Endothelial cell of umbilical vein (primary cell): ENCODE measurements at regions not wholly inside any gene's neighbourhood (a gene's known extent, or its start where the extent isn't known, plus 50 kb on each side); places are given as distances from the start of the nearest gene placed in this dataset.

ENCODE experiments used
- BruUV-seq: library from RNA; stranded (reverse); fragments of 400-500 nt; replicated peaks from 2 replicates; lab custom pipeline; 2021; lab: Mats Ljungman, UMichigan
- CTCF ChIA-PET: fragments of 300-600, 350-600 bp; sonication (Branson Sonifier 250); formaldehyde crosslinking; loops from one replicate; lab custom pipeline; 2021; ENCODE audit warnings: antibody characterized with exemption, inconsistent platforms; lab: Charles Lee
- POLR2A ChIA-PET: fragments of 300-600, 350-600 bp; sonication (Branson Sonifier 250); formaldehyde crosslinking; loops from one replicate; lab custom pipeline; 2021; ENCODE audit warnings: antibody characterized with exemption, inconsistent platforms; lab: Charles Lee
- DNase-seq: peaks from one replicate; pipeline ENCODE4 v3.0.0-alpha.2; 2011; ENCODE audit warnings: low read depth, low spot score
- FAIRE-seq: peaks from 2 replicates; lab custom pipeline; 2011; peaks lifted over from hg19 to GRCh38; lab: Jason Lieb, UNC
- H2AFZ ChIP-seq: 2 replicates; pipeline ENCODE4 v1.6.0; 2012; ENCODE audit warnings: low read depth, low read length, control low read depth, inconsistent platforms
- H3K27ac ChIP-seq: 2 replicates; pipeline ENCODE4 v1.5.1; 2011; ENCODE audit warnings: low read depth, mild to moderate bottlenecking, control low read depth, low read length, moderate library complexity; ENCODE audit not compliant: insufficient read depth
- H3K27me3 ChIP-seq, 2 experiments: 2 replicates each; pipeline versions ENCODE4 v1.6.0 to v1.6.1; 2011; ENCODE audit warnings: low read length in 2 of 2, mixed read lengths in 1 of 2; ENCODE audit not compliant: control insufficient read depth in 2 of 2, insufficient read depth in 2 of 2
- H3K36me3 ChIP-seq, 2 experiments: 2 replicates in 1 of 2; 3 replicates in 1 of 2; pipeline ENCODE4 v1.5.1; 2011; ENCODE audit warnings: low read length in 2 of 2, mild to moderate bottlenecking in 1 of 2, moderate library complexity in 1 of 2; ENCODE audit not compliant: control insufficient read depth in 2 of 2, insufficient read depth in 2 of 2; ENCODE audit errors: extremely low read depth in 1 of 2
- H3K4me1 ChIP-seq: 3 replicates; pipeline ENCODE4 v1.5.1; 2011; ENCODE audit warnings: mild to moderate bottlenecking, low read length; ENCODE audit not compliant: control insufficient read depth, insufficient read depth; ENCODE audit errors: extremely low read depth
- H3K4me2 ChIP-seq: 2 replicates; pipeline ENCODE4 v1.6.1; 2011; ENCODE audit warnings: low read length, control low read depth, mixed read lengths; ENCODE audit not compliant: insufficient read depth
- H3K4me3 ChIP-seq, 3 experiments: fragments of 200-600 bp in 1 of 3; sonication (generic), shearing (Covaris generic) in 1 of 3; replicated peaks in 1 of 3; 2 replicates each; pipeline ENCODE4 v1.5.1; 2011 to 2016; ENCODE audit warnings: control low read depth in 3 of 3, low read length in 3 of 3, mild to moderate bottlenecking in 2 of 3, inconsistent platforms in 1 of 3, low read depth in 1 of 3, moderate library complexity in 1 of 3; ENCODE audit not compliant: insufficient read depth in 1 of 3
- H3K79me2 ChIP-seq: 2 replicates; pipeline ENCODE4 v1.6.0; 2012; ENCODE audit warnings: low read length, inconsistent platforms; ENCODE audit not compliant: control insufficient read depth, insufficient read depth
- H3K9ac ChIP-seq: replicated peaks from 2 replicates; pipeline ENCODE3; 2011; ENCODE audit warnings: low read length, control low read depth; ENCODE audit not compliant: insufficient read depth; ENCODE audit errors: extremely low read depth
- H3K9me1 ChIP-seq: replicated peaks from 3 replicates; pipeline ENCODE4 v1.6.0; 2011; ENCODE audit warnings: mild to moderate bottlenecking, low read length; ENCODE audit not compliant: control insufficient read depth, insufficient read depth; ENCODE audit errors: extremely low read depth
- H3K9me3 ChIP-seq: replicated peaks from 2 replicates; pipeline ENCODE4 v1.5.1; 2012; ENCODE audit warnings: low read length, inconsistent platforms; ENCODE audit not compliant: control insufficient read depth, insufficient read depth
- H4K20me1 ChIP-seq: replicated peaks from 2 replicates; pipeline ENCODE3; 2011; ENCODE audit warnings: mild to moderate bottlenecking, low read length; ENCODE audit not compliant: control insufficient read depth, insufficient read depth; ENCODE audit errors: extremely low read depth
- CTCF ChIP-seq, 2 donors: IDR thresholded peaks; 1 replicate in 1 of 2; 2 replicates in 1 of 2; pipeline ENCODE4 v1.5.1; 2011; ENCODE audit warnings: low read length in 2 of 2, mild to moderate bottlenecking in 2 of 2, moderate library complexity in 2 of 2, control low read depth in 1 of 2, inconsistent platforms in 1 of 2, low read depth in 1 of 2; ENCODE audit not compliant: insufficient read depth in 1 of 2; ENCODE audit errors: extremely low read depth in 1 of 2
- EZH2 ChIP-seq: IDR thresholded peaks from 2 replicates; pipeline ENCODE4 v1.6.1; 2012; ENCODE audit warnings: borderline replicate concordance, low read depth, mild to moderate bottlenecking, moderate library complexity, low read length, inconsistent platforms; ENCODE audit not compliant: severe bottlenecking
- FOS ChIP-seq: IDR thresholded peaks from 2 replicates; pipeline ENCODE4 v1.6.1; 2011; ENCODE audit warnings: mild to moderate bottlenecking, low read length, moderate library complexity, borderline replicate concordance; ENCODE audit not compliant: insufficient read depth
- GATA2 ChIP-seq: IDR thresholded peaks from 2 replicates; pipeline ENCODE4 v1.7.0; 2011; ENCODE audit warnings: low read depth, mild to moderate bottlenecking, moderate library complexity, mixed read lengths, low read length; ENCODE audit not compliant: insufficient read length, insufficient read depth
- JUN ChIP-seq: IDR thresholded peaks from 2 replicates; pipeline ENCODE4 v1.6.1; 2011; ENCODE audit warnings: borderline replicate concordance, low read depth; ENCODE audit not compliant: insufficient read length, insufficient read depth
- MAX ChIP-seq: IDR thresholded peaks from 2 replicates; pipeline ENCODE4 v1.6.1; 2011; ENCODE audit not compliant: insufficient read depth, insufficient read length
- MYC ChIP-seq: IDR thresholded peaks from one replicate; pipeline ENCODE4 v1.6.1; 2011; ENCODE audit warnings: mild to moderate bottlenecking, low read depth, low read length
- POLR2A ChIP-seq: IDR thresholded peaks from 2 replicates; pipeline ENCODE4 v1.6.1; 2012; ENCODE audit warnings: low read depth, mild to moderate bottlenecking, control low read depth, low read length
- POLR2AphosphoS5 ChIP-seq: IDR thresholded peaks from 2 replicates; pipeline ENCODE4 v1.6.1; 2012; ENCODE audit warnings: low read depth, mild to moderate bottlenecking, control low read depth, low read length, moderate library complexity; ENCODE audit not compliant: insufficient read depth
- dilution Hi-C: fragments of 300-500 bp; cut with MboI; formaldehyde crosslinking; loops from one replicate; pipeline ENCODE4 v1.15.0; 2019; ENCODE audit warnings: low sequenced_read_pairs; ENCODE audit not compliant: extremely low pct_ligation_motif_present
- intact Hi-C: fragments of 100-400 bp; cut with micrococcal nuclease; formaldehyde crosslinking; loops from one replicate; pipeline ENCODE4 v1.10.0; 2022

GRCh38 chr2:19731515-19731914, 170.3 kb downstream of the TTC32 start:
- no peaks in the 10 kb centered on the region for H4K20me1 ChIP-seq
- no peaks in the 10 kb centered on the region for H3K9me3 ChIP-seq
- TF ChIP-seq CTCF (IDR thresholded peaks at IDR 0.05; ENCODE audit: extremely low read depth in 1 of 2, insufficient read depth in 1 of 2, low read depth in 1 of 2, low read length in 2 of 2) (no peak), POLR2A (no peak), JUN (no peak), GATA2 (no peak), POLR2AphosphoS5 (no peak), FOS (no peak), MAX (no peak), EZH2 (no peak), MYC (no peak)
- no peaks in the 10 kb centered on the region for H3K4me1 ChIP-seq
- H3K9me1 ChIP-seq: no peaks in the 10 kb centered on the region
- dilution Hi-C loops: no loop called here
- no peaks in the 10 kb centered on the region for H3K36me3 ChIP-seq
- H3K9ac ChIP-seq: no peak overlapping the region
- no peak overlapping the region for H2AFZ ChIP-seq
- POLR2A ChIA-PET: interaction anchor here (0.5 kb wide), 1 partner anchor 556 kb away, joined by 3 read pairs; no protein-coding TSS in a partner anchor
- no peak overlapping the region for H3K27ac ChIP-seq
- intact Hi-C loops: no loop called here
- H3K27me3 ChIP-seq: peaks cover 0 to 6% of the 10 kb centered on the region in 2 experiments
- no peak overlapping the region for H3K4me2 ChIP-seq
- no peak overlapping the region for H3K4me3 ChIP-seq
- CTCF ChIA-PET: no interaction called here
- no peak for DNase-seq
- no TSS peak for BruUV-seq
- no peaks in the 10 kb centered on the region for H3K79me2 ChIP-seq
- FAIRE-seq: no peak
